Keratinocyte (primary cell): ENCODE measurements at regions not wholly inside any gene's neighbourhood (a gene's known extent, or its start where the extent isn't known, plus 50 kb on each side); places are given as distances from the start of the nearest gene placed in this dataset.

Source experiments
- EZH2 ChIP-seq: IDR thresholded peaks from one replicate; pipeline ENCODE4 v1.6.1; 2012; ENCODE audit warnings: inconsistent platforms, mild to moderate bottlenecking, low read length, moderate library complexity
- TF ChIP-seq, protein P1 (sequence below), 3 experiments: IDR thresholded peaks in 1 of 3; conservative IDR thresholded peaks in 1 of 3; optimal IDR thresholded peaks in 1 of 3; 2 replicates in 2 of 3; 3 replicates in 1 of 3; pipeline versions ENCODE3 to v1.5.1; 2011; ENCODE audit warnings: low read length in 3 of 3, mild to moderate bottlenecking in 3 of 3, moderate library complexity in 2 of 3, control low read depth in 1 of 3, inconsistent platforms in 1 of 3; ENCODE audit not compliant: insufficient read depth in 2 of 3; ENCODE audit errors: extremely low read depth in 1 of 3

DNA sequence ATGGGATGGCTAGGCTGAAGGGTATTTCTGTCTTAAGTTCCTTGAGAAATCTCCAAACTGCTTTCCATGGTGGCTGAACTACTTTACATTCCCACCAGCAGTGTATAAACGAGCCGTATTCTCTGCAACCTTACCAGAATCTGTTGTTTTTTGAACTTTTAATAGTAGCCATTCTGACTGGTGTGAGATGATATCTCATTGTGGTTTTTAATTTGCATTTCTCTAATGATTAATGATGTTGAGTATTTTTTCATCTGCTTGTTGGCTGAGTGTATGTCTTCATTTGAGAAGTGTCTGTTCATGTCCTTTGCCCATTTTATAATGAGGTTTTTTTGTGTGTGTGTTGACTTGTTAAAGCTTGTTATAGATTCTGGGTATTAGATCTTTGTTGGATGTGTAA is 226.8 kb upstream of the IGFBP3 start:
- TF ChIP-seq, protein P1, sequence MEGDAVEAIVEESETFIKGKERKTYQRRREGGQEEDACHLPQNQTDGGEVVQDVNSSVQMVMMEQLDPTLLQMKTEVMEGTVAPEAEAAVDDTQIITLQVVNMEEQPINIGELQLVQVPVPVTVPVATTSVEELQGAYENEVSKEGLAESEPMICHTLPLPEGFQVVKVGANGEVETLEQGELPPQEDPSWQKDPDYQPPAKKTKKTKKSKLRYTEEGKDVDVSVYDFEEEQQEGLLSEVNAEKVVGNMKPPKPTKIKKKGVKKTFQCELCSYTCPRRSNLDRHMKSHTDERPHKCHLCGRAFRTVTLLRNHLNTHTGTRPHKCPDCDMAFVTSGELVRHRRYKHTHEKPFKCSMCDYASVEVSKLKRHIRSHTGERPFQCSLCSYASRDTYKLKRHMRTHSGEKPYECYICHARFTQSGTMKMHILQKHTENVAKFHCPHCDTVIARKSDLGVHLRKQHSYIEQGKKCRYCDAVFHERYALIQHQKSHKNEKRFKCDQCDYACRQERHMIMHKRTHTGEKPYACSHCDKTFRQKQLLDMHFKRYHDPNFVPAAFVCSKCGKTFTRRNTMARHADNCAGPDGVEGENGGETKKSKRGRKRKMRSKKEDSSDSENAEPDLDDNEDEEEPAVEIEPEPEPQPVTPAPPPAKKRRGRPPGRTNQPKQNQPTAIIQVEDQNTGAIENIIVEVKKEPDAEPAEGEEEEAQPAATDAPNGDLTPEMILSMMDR (optimal IDR thresholded peaks at IDR 0.05 in 1 of 3, IDR thresholded peaks at IDR 0.05 in 1 of 3, conservative IDR thresholded peaks at IDR 0.05 in 1 of 3; ENCODE audit: extremely low read depth in 1 of 3, insufficient read depth in 2 of 3, low read length in 3 of 3) = no peak
- TF ChIP-seq EZH2 = no peak
